Epithelial cell of esophagus (primary cell): ENCODE measurements at regions not wholly inside any gene's neighbourhood (a gene's known extent, or its start where the extent isn't known, plus 50 kb on each side); places are given as distances from the start of the nearest gene placed in this dataset.

Experiments used
- DNase-seq: peaks from one replicate; pipeline ENCODE4 v3.0.0; 2010; ENCODE audit warnings: low read depth
- H3K4me3 ChIP-seq: 2 replicates; pipeline ENCODE4 v1.5.1; 2011; ENCODE audit warnings: mild to moderate bottlenecking, low read length, control low read depth
- TF ChIP-seq, protein P1 (sequence below): IDR thresholded peaks from 2 replicates; pipeline ENCODE4 v1.5.1; 2011; ENCODE audit warnings: low read depth, mild to moderate bottlenecking, low read length, control low read depth, inconsistent platforms; ENCODE audit not compliant: insufficient read depth; ENCODE audit errors: missing control alignments

DNA sequence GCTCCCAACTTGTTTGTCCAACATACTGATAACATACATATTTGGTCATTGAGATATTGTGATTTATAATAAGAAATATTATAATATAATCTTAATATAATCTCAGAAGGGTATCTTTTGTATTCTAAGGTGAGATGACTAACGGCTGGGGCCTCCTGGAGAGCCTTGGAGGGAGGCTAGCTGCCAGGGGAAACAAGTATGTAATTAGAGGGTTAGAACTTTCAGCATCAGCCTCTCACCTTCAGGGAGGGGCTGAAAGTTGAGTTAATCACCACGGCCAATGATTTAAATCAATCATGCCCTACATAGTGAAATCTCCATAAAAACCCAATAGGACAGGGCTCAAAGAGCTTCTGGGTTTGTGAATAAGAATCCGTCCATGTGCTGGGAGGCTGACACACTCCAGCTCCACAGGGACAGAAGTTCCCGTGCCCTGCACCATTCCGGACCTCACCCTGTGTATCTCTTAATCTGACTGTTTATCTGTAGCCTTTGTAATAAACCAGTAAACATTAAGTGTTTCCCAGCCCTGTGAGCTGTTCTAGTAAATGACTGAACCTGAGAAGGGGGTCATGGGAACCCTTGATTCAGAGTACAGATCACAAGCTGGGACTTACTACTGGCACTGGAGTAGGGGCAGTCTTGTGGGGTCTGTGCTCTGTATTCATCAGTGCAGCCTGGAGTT lies 86.3 kb upstream of the STEAP1B start:
- no peak overlapping the region for H3K4me3 ChIP-seq
- DNase-seq: no peak
- TF ChIP-seq, protein P1, sequence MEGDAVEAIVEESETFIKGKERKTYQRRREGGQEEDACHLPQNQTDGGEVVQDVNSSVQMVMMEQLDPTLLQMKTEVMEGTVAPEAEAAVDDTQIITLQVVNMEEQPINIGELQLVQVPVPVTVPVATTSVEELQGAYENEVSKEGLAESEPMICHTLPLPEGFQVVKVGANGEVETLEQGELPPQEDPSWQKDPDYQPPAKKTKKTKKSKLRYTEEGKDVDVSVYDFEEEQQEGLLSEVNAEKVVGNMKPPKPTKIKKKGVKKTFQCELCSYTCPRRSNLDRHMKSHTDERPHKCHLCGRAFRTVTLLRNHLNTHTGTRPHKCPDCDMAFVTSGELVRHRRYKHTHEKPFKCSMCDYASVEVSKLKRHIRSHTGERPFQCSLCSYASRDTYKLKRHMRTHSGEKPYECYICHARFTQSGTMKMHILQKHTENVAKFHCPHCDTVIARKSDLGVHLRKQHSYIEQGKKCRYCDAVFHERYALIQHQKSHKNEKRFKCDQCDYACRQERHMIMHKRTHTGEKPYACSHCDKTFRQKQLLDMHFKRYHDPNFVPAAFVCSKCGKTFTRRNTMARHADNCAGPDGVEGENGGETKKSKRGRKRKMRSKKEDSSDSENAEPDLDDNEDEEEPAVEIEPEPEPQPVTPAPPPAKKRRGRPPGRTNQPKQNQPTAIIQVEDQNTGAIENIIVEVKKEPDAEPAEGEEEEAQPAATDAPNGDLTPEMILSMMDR: no peak

- no peak overlapping the region for H3K4me3 ChIP-seq
- no peak for DNase-seq
- TF ChIP-seq, protein P1: no peak
These were observed 84.2 kb upstream of the STEAP1B start for GRCh38 chr7:22584179-22584578.

GRCh38 chr7:22582863-22583622 lies 83.1 kb upstream of the STEAP1B start:
- TF ChIP-seq, protein P1: no peak
- peak; percentile 88 for DNase-seq
- H3K4me3 ChIP-seq: no peak overlapping the region

DNA sequence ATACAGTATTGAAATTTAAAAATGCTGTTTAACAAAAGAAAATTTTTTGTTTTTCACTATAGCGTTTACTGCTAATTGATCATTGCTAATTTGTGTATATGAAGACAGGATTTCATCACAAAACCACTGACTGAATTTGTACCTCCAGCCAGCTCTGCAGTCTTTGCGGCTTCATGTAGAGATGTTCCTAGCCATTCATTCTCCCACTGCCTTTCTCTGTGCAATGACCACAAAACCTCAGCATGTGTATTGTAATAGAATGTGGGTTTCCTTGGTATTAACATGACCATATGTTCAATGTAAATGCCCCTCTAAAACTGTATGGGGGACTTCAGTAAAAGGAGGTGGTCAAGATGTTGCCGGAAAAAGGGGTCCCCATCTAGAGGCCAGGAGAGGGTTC lies 81.1 kb upstream of the STEAP1B start:
- TF ChIP-seq, protein P1: no peak
- no peak for DNase-seq
- no peak overlapping the region for H3K4me3 ChIP-seq

DNA sequence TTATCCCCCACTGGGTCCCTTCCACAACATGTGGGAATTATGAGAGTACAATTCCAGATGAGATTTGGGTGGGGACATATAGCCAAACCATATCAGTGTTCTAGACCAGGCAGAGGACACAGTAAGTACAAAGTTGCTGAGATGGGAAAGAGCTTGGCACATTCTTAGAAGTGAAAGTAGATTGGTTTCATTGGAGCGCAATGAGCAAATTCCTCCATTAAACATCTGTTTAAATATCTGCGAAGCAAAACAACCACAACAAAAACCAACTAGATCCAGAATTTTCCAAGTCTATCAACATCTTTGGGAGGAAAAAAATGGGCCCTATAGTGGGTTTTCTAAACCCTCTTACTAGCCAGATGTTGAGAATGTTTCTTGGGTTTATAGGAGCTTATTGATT lies 80.0 kb upstream of the STEAP1B start:
- DNase-seq: no peak
- TF ChIP-seq, protein P1: no peak
- no peak overlapping the region for H3K4me3 ChIP-seq

DNA sequence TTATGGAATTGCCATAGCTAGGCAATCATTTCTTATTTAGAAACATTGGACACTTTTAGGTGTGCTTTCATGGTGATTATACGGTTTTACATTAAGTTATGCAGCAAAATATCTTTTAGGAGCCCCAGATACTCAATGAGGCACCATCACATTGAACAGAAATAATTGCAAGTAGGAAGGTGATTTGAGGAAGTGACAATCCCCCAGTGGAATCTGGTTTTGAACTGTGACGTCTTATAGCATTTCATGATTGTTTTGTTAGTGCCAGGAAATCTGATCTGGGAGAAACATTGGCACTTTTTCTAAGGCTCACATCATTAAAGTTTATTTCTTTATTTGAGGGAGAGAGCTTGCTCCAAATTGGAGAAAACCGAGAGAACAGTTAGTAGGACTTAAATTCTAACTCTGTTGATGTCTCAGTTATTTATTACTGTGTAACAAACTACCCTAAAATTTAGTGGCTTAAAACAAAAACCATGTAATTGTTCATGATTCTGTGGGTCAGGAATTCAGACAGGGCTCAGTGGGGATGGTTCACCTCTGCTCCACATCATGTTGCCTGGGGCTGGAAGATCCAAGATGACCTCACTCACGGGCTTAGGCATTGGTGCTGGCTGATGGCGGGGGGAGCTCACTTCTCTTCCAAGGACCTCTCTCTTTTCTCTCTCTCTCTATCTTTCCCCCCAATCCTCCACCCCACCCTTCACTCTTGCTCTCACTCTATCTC lies 78.2 kb upstream of the STEAP1B start:
- H3K4me3 ChIP-seq: no peak overlapping the region
- TF ChIP-seq, protein P1: no peak
- DNase-seq: peak; percentile 81
